ENCODE measurements at regions not wholly inside any gene's neighbourhood (a gene's known extent, or its start where the extent isn't known, plus 50 kb on each side); places are given as distances from the start of the nearest gene placed in this dataset.

- no peak for DNase-seq (ENCODE audit: low read depth)
- H3K4me3 ChIP-seq (ENCODE audit: low read depth, low read length) = no peak overlapping the region
- TF ChIP-seq CTCF (conservative IDR thresholded peaks at IDR 0.05; ENCODE audit: low read depth, low read length) = no peak
Measured at GRCh38 chr2:566379-567313, 110.6 kb downstream of the TMEM18 start.

GRCh38 chr2:564471-565181 is 112.6 kb downstream of the TMEM18 start:
- no peak for DNase-seq (ENCODE audit: low read depth)
- TF ChIP-seq CTCF (conservative IDR thresholded peaks at IDR 0.05; ENCODE audit: low read depth, low read length) = no peak
- no peak overlapping the region for H3K4me3 ChIP-seq (ENCODE audit: low read depth, low read length)

GRCh38 chr2:563512-563911 is 113.7 kb downstream of the TMEM18 start:
- no peak for TF ChIP-seq CTCF (conservative IDR thresholded peaks at IDR 0.05; ENCODE audit: low read depth, low read length)
- no peak for DNase-seq (ENCODE audit: low read depth)
- no peak overlapping the region for H3K4me3 ChIP-seq (ENCODE audit: low read depth, low read length)

GRCh38 chr2:562391-563364 is 114.5 kb downstream of the TMEM18 start:
- DNase-seq (ENCODE audit: low read depth) = no peak
- H3K4me3 ChIP-seq (ENCODE audit: low read depth, low read length) = no peak overlapping the region
- TF ChIP-seq CTCF (conservative IDR thresholded peaks at IDR 0.05; ENCODE audit: low read depth, low read length) = no peak

GRCh38 chr2:558879-559278 is 118.3 kb downstream of the TMEM18 start:
- no peak overlapping the region for H3K4me3 ChIP-seq (ENCODE audit: low read depth, low read length)
- DNase-seq (ENCODE audit: low read depth) = no peak
- TF ChIP-seq CTCF (conservative IDR thresholded peaks at IDR 0.05; ENCODE audit: low read depth, low read length) = no peak

- TF ChIP-seq CTCF (conservative IDR thresholded peaks at IDR 0.05; ENCODE audit: low read depth, low read length) = no peak
- DNase-seq (ENCODE audit: low read depth) = no peak
- H3K4me3 ChIP-seq (ENCODE audit: low read depth, low read length) = no peak overlapping the region
Measured at GRCh38 chr2:558302-558642, 118.9 kb downstream of the TMEM18 start.

Measured in choroid plexus epithelial cell (primary cell).